GM23248 (cell line): ENCODE measurements at regions not wholly inside any gene's neighbourhood (a gene's known extent, or its start where the extent isn't known, plus 50 kb on each side); places are given as distances from the start of the nearest gene placed in this dataset.
"Not testable (repeated sequence)": the region's sequence is repeated elsewhere in the genome, so short reads cannot be mapped to it uniquely, and the experiment has no call there.

Source experiments
- EZH2 ChIP-seq: fragments of 200-600 bp; sonication (generic); IDR thresholded peaks from 2 replicates; pipeline ENCODE4 v1.6.1; 2018; ENCODE audit warnings: antibody characterized with exemption, mild to moderate bottlenecking; ENCODE audit not compliant: insufficient read depth, poor library complexity, severe bottlenecking
- EZH2phosphoT487 ChIP-seq: fragments of 200-600 bp; sonication (generic); IDR thresholded peaks from 2 replicates; pipeline ENCODE4 v1.6.1; 2018; ENCODE audit warnings: antibody characterized with exemption, moderate library complexity, mild to moderate bottlenecking, low read depth; ENCODE audit not compliant: insufficient read depth

DNA sequence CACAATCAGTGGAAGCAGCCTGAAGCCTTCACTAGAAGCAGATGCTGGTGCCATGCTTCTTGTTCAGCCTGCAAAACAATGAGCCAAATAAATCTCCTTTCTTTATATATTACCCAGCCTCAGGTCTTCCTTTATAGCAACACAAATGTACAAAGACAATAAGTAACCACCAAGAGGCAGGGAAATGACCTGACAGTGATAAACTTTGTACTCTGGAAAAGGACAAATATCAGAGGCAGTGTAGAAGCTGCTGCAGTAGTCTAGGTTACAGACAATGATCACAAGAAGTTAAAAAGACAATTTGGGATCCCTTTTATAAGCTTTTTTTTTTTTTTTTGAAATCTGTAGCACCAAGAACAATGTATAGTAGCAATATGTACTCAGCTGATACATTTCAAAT lies 760.3 kb downstream of the TTLL7 start:
- not testable (repeated sequence) for TF ChIP-seq EZH2, EZH2phosphoT487
